Erythroblast (primary cell): ENCODE measurements at regions not wholly inside any gene's neighbourhood (a gene's known extent, or its start where the extent isn't known, plus 50 kb on each side); places are given as distances from the start of the nearest gene placed in this dataset.

Experiments
- GATA1 ChIP-seq: IDR thresholded peaks from 2 replicates; pipeline ENCODE4 v1.6.1; 2011; ENCODE audit warnings: low read depth, mild to moderate bottlenecking, control low read depth, low read length, moderate library complexity
- POLR2A ChIP-seq: IDR thresholded peaks from 2 replicates; pipeline ENCODE4 v1.6.1; 2011; ENCODE audit warnings: mild to moderate bottlenecking, low read length

DNA sequence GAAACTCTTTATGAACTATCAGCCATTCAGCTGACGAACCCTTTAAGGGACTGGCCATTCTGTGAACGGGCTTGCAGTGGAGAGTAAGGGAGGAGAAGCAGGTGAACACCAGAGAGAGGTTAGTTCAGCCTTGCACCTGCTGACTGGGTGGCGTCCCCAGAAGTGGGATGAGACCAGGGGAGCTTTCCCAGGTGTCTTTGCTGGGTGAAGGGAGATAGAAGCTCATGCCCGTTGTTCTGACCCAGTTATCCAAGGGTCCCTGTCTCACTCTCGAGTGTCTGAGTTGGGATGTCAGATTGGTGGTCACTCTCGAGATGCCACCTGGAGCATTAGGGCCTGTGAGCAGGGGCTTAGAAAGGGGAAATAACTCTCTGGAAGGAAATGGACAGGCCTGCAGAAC is 68.7 kb downstream of the MSX2 start:
- no peak for TF ChIP-seq POLR2A
- no peak for TF ChIP-seq GATA1
